Smooth muscle cell (in vitro differentiated cells): ENCODE measurements at regions not wholly inside any gene's neighbourhood (a gene's known extent, or its start where the extent isn't known, plus 50 kb on each side); places are given as distances from the start of the nearest gene placed in this dataset.

Source experiments
- DNase-seq: peaks from one replicate; lab custom pipeline; 2025; ENCODE audit not compliant: unreplicated experiment; lab: John Stamatoyannopoulos, UW
- H2AFZ ChIP-seq: fragments of 200-600 bp; sonication (generic); 2 replicates; pipeline ENCODE4 v1.6.0; 2016; ENCODE audit warnings: antibody characterized with exemption, low read depth, mild to moderate bottlenecking
- H3F3A ChIP-seq: fragments of 200-600 bp; sonication (generic); 2 replicates; pipeline ENCODE4 v1.6.0; 2017; ENCODE audit warnings: antibody characterized with exemption, low read depth
- H3K27ac ChIP-seq: fragments of 200-600 bp; sonication (generic); 2 replicates; pipeline ENCODE4 v1.5.1; 2016; ENCODE audit warnings: low read depth, mild to moderate bottlenecking
- H3K27me3 ChIP-seq: fragments of 200-600 bp; sonication (generic); 2 replicates; pipeline ENCODE4 v1.6.1; 2016; ENCODE audit warnings: low read depth, mild to moderate bottlenecking
- H3K36me3 ChIP-seq: fragments of 200-600 bp; sonication (generic); 2 replicates; pipeline ENCODE4 v1.5.1; 2016; ENCODE audit warnings: low read depth
- H3K4me1 ChIP-seq: fragments of 200-600 bp; sonication (generic); 2 replicates; pipeline ENCODE4 v1.5.1; 2016; ENCODE audit warnings: low read depth
- H3K4me2 ChIP-seq: fragments of 200-600 bp; sonication (generic); 2 replicates; pipeline ENCODE4 v1.6.0; 2016; ENCODE audit warnings: mild to moderate bottlenecking
- H3K4me3 ChIP-seq: fragments of 200-600 bp; sonication (generic); 2 replicates; pipeline ENCODE4 v1.5.1; 2016; ENCODE audit warnings: mild to moderate bottlenecking
- H3K79me2 ChIP-seq: fragments of 200-600 bp; sonication (generic); 2 replicates; pipeline ENCODE4 v1.6.0; 2016; ENCODE audit warnings: low read depth, mild to moderate bottlenecking
- H3K9ac ChIP-seq: fragments of 200-600 bp; sonication (generic); 2 replicates; pipeline ENCODE4 v1.6.0; 2016; ENCODE audit warnings: low read depth
- H3K9me3 ChIP-seq: fragments of 200-600 bp; sonication (generic); replicated peaks from 2 replicates; pipeline ENCODE4 v1.5.1; 2016; ENCODE audit warnings: low read depth
- H4K20me1 ChIP-seq: fragments of 200-600 bp; sonication (generic); 2 replicates; pipeline ENCODE4 v1.6.0; 2016; ENCODE audit warnings: low read depth
- WGBS: methylation state at CpG from one replicate; pipeline ENCODE4 v1.1.7; 2016; ENCODE audit warnings: low lambda C conversion rate; 5-methylcytosine and 5-hydroxymethylcytosine counted together
- TF ChIP-seq, protein P1 (sequence below): fragments of 200-600 bp; sonication (generic); IDR thresholded peaks from 2 replicates; pipeline ENCODE4 v1.5.1; 2017; ENCODE audit warnings: borderline replicate concordance, mild to moderate bottlenecking, antibody characterized with exemption; ENCODE audit not compliant: insufficient read depth, poor library complexity, severe bottlenecking

DNA sequence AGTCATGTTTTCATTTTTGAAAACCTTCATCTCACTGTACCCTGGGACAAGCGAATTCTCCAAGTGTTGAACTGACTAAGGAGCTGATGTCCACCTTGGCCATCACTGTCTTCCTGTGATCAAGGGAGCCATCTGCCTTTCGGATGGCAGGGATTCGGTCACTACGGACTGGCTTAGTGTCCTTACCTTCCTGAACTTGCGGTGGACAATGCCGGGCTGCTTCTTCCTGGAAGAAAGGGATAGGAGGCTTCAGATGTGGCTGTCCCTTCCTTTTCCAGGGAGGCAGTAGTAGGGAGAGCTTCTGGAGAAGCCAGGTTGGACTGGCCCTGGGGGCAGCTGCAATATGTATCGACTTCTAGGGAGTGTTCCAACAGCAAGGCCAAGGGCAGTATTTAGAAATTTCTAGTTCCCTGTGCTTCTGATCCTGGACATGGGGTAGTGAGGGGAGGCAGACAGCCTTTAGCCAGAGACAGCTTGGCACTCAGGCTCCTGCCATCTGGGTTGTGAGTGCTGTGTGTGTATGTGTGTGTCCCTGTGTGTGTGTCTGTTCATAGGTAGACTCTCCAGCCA is 114.6 kb downstream of the IER5 start:
- DNase-seq = no peak
- Histone ChIP-seq H3K4me3 (no peak overlapping the region), H4K20me1 (no peaks in the 10 kb centered on the region), H3K4me2 (no peak overlapping the region), H3K9me3 (no peaks in the 10 kb centered on the region), H3K36me3 (no peaks in the 10 kb centered on the region), H3F3A (no peaks in the 10 kb centered on the region), H2AFZ (no peak overlapping the region), H3K27ac (no peak overlapping the region), H3K9ac (no peak overlapping the region), H3K79me2 (no peaks in the 10 kb centered on the region), H3K27me3 (no peaks in the 10 kb centered on the region), H3K4me1 (peaks cover 4% of the 10 kb centered on the region)
- TF ChIP-seq, protein P1, sequence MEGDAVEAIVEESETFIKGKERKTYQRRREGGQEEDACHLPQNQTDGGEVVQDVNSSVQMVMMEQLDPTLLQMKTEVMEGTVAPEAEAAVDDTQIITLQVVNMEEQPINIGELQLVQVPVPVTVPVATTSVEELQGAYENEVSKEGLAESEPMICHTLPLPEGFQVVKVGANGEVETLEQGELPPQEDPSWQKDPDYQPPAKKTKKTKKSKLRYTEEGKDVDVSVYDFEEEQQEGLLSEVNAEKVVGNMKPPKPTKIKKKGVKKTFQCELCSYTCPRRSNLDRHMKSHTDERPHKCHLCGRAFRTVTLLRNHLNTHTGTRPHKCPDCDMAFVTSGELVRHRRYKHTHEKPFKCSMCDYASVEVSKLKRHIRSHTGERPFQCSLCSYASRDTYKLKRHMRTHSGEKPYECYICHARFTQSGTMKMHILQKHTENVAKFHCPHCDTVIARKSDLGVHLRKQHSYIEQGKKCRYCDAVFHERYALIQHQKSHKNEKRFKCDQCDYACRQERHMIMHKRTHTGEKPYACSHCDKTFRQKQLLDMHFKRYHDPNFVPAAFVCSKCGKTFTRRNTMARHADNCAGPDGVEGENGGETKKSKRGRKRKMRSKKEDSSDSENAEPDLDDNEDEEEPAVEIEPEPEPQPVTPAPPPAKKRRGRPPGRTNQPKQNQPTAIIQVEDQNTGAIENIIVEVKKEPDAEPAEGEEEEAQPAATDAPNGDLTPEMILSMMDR = no peak
- WGBS = 82% methylated on average over 7 of the region's 7 CpGs

DNA sequence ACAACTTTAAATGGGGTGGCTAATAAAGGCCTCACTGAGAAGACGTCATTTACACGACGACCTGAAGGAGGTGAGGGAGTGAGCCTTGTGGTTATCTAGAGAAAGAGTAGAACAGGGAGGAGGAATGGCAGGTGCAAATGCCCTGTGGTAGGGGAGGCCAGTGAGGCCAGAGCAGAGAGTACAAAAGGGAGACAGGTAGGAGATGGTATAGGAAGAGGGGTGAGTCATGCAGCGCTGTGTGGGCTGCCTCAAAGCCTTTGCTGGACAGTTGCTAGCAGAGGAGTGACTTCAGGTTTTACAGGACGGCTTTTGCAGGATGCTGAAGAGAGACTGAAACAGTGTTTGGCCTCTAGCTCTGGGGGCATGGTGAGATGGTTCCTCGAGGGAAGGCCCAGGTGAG is 116.0 kb downstream of the IER5 start:
- no peak overlapping the region for H3K27ac ChIP-seq
- DNase-seq = no peak
- no peak overlapping the region for H3K4me2 ChIP-seq
- no peaks in the 10 kb centered on the region for H3F3A ChIP-seq
- no peaks in the 10 kb centered on the region for H3K36me3 ChIP-seq
- H3K27me3 ChIP-seq = no peaks in the 10 kb centered on the region
- H3K4me3 ChIP-seq = no peak overlapping the region
- 86% methylated on average over 6 of the region's 6 CpGs for WGBS
- H3K9ac ChIP-seq = no peak overlapping the region
- no peak overlapping the region for H2AFZ ChIP-seq
- no peaks in the 10 kb centered on the region for H3K79me2 ChIP-seq
- no peaks in the 10 kb centered on the region for H4K20me1 ChIP-seq
- peaks cover 4% of the 10 kb centered on the region for H3K4me1 ChIP-seq
- no peaks in the 10 kb centered on the region for H3K9me3 ChIP-seq
- TF ChIP-seq, protein P1 = no peak

DNA sequence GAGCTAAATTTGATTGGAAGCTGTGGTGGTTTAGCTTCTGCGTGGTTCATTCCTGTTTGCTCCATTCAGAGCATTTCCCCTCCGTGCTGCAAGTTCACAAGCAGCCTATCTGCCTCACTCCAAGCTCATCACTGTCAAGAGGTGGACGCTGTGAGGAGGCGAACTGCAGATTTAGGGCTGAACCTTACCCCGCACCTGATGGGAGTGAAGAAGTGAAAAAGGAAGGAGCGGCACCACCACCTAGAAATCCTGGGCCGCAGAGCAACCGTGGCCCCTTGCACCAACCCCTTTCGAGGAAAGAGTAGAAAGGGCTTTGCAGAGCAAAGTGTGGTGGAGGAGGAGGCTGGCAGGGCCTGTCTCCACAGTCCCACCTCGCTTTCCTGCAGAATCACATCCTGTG is 117.4 kb downstream of the IER5 start:
- Histone ChIP-seq H3K4me2 (no peak overlapping the region), H3K4me3 (no peak overlapping the region), H3F3A (no peaks in the 10 kb centered on the region), H4K20me1 (no peaks in the 10 kb centered on the region), H3K36me3 (no peaks in the 10 kb centered on the region), H3K9me3 (no peaks in the 10 kb centered on the region), H3K9ac (no peak overlapping the region), H2AFZ (no peak overlapping the region), H3K27me3 (no peaks in the 10 kb centered on the region), H3K27ac (no peak overlapping the region), H3K4me1 (peaks cover 4% of the 10 kb centered on the region), H3K79me2 (no peaks in the 10 kb centered on the region)
- no peak for DNase-seq
- WGBS = 86% methylated on average over 10 of the region's 10 CpGs
- TF ChIP-seq, protein P1 = no peak

DNA sequence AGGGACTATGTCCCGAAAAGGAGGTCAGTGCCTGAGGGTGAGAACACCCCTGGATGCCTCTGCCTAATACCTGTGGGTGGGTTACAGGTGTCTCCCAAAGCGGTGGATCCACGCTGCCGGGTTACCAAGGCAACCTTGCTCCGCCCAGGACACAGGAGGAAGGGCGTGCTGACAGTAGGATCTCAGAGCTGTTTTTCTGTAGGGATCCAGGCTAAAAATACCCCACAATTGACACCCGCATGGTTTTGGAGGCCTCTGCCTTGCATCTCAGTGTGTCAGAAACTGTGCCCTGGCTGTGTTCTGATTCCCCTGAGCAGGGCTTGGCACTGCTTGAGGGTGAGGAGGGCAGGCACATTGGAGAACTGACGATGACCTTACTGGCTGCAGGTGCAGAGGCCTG is 118.0 kb downstream of the IER5 start:
- Histone ChIP-seq H4K20me1 (no peaks in the 10 kb centered on the region), H3K27ac (no peak overlapping the region), H3K9me3 (no peaks in the 10 kb centered on the region), H3K27me3 (no peaks in the 10 kb centered on the region), H2AFZ (no peak overlapping the region), H3F3A (no peaks in the 10 kb centered on the region), H3K4me1 (peaks cover 4% of the 10 kb centered on the region), H3K4me2 (no peak overlapping the region), H3K36me3 (no peaks in the 10 kb centered on the region), H3K79me2 (no peaks in the 10 kb centered on the region), H3K4me3 (no peak overlapping the region), H3K9ac (no peak overlapping the region)
- no peak for DNase-seq
- 76% methylated on average over 8 of the region's 8 CpGs for WGBS
- TF ChIP-seq, protein P1 = no peak
